GM19397 (cell line): ENCODE measurements at regions not wholly inside any gene's neighbourhood (a gene's known extent, or its start where the extent isn't known, plus 50 kb on each side); places are given as distances from the start of the nearest gene placed in this dataset.

Experiments
- ATAC-seq: cut with Tn5 transposase; IDR thresholded peaks from one replicate; pipeline ENCODE4 v1.9.1; 2021; ENCODE audit warnings: mild to moderate bottlenecking, moderate library complexity; ENCODE audit not compliant: unreplicated experiment

GRCh38 chr2:137729305-137729704, 235.0 kb upstream of the HNMT start:
- ATAC-seq: no peak

GRCh38 chr2:137737559-137737958, 226.7 kb upstream of the HNMT start:
- no peak for ATAC-seq

- ATAC-seq: no peak
Observed at GRCh38 chr2:137741784-137742362, 222.4 kb upstream of the HNMT start.

DNA sequence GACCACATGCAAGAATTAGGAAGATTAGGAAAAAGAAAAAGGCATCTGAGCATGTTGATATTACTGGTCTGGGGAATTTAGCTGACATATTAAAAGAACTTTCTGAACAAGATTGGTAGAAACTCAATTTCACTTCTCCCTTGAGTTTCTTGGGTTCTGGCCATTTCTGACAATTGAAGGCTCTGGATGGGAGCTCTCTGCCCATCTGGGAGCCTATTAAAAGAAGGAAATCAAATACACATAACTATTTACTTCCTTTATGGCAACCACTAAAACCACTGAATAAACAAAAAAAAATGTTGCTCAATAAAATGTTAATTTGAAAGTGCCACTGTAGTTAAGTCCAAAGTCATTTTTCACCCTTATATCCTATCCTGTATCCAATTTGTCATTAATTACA, 216.8 kb upstream of the HNMT start:
- ATAC-seq: no peak

- ATAC-seq: no peak
Observed at GRCh38 chr2:137748533-137748932, 215.7 kb upstream of the HNMT start.

DNA sequence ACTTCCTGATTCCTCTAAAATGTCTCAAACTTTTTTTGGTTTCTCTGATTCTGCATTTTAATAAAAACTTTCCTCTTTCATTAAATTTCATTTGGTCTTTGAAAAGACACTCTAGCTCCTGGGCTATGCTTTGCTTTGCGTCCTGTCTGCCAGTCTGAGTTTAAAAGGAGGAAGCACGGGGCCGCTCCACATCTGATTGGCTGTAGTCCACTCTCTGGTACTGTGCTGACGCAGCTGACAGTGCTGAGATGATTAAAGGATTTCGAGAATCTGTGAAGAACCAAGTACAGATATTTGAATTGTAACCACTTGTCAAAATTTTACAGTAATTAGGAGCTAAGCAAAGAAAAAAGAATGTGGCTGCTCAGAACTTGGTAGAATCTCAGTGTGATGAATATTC, 199.6 kb upstream of the HNMT start:
- no peak for ATAC-seq

DNA sequence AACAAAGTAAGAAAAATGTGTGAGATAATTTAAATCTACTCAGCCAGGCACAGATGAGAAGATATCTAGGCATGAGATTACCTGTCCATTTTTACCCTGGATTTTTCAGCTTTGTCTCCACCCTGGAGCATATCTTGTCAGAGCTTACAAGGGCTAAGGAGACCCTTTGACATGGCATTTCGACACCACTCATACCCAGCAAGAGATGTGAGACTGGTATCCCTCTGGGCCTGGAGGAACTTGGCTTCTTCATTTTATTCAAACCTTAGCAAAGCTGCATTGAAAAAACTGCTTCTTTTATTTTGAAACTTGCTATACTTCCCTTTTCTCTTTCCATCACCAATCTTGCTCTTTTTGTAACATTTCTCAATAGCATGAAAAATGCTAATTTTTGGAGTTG, 194.9 kb upstream of the HNMT start:
- ATAC-seq: no peak

DNA sequence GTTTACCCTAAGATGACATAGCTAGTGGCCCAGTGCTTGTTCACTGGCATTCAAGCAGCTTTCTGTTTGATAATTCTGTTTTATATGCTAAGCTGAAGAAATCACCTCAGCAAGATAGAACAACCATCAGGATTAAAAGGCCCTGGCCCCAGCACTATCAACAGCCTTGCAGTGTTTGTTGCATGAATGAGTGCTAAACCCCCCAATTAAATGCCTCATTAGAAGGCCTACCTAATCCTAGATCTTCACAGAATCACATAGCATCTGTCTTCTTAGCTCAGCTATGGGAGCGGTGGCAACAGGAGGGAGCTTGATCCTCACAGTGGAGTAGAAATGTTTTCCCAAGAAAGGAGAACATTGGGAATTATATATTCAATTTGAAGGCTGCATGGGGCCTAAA, 194.1 kb upstream of the HNMT start:
- ATAC-seq: no peak

DNA sequence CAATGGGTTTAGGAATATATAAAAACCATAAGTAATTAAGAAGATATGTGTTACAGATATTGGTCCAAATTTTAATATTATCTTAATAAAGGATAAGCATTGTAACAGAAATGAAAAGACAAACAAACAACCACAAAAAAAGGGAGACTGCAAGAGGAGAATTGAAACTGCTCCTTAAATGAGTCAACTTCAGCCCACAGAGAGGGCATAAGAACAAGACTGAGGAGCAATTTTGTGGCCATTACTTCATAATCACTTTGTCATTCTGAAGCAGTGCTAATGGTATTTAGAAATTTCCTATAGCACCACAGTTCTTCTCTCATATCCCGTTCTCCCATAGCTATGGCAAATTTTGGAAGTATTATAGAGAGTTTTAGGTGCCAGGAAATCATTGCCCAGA, 193.2 kb upstream of the HNMT start:
- ATAC-seq: no peak

DNA sequence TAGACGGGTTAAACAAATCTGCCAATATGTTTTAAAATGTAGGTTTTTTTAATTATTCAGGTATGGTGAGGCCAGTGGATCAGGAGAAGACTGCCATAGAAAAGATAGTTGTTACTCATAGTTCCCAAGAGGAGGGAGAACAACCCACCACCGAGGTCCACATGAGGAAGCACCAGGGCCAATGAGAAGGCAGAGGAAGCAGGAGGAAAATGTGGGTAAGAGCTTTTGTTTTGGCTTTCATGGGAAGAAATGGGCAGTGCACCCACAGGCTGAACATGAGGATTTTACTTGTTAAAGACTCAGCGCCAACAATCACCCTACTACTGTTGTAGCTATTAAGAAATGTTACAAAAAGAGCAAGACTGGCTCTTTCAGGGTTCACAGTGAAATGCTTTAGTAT, 191.8 kb upstream of the HNMT start:
- ATAC-seq: no peak

GRCh38 chr2:137775529-137775928, 188.7 kb upstream of the HNMT start:
- ATAC-seq: no peak

GRCh38 chr2:137776697-137777096, 187.6 kb upstream of the HNMT start:
- ATAC-seq: no peak

- ATAC-seq: no peak
Observed at GRCh38 chr2:137797641-137798040, 166.6 kb upstream of the HNMT start.

DNA sequence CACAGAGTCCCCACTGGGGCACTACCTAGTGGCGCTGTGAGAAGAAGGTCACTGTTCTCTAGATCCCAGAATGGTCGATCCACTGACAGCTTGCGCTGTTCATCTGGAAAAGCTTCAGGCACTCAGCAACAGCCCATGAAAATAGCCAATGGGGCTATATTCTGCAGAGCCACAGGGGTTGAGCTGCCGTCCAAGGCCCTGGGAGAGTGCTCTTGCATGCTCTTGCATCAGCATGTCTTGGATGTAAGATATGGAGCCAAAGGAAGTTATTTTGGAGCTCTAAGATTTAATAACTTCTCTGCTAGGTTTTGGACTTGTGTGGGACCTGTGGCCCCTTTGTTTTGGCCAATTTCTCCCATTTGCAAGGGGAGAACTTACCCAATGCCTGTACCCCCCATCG, 164.7 kb upstream of the HNMT start:
- no peak for ATAC-seq

- no peak for ATAC-seq
Observed at GRCh38 chr2:137800386-137800785, 163.9 kb upstream of the HNMT start.

GRCh38 chr2:137801228-137801627, 163.0 kb upstream of the HNMT start:
- no peak for ATAC-seq

- ATAC-seq: no peak
Observed at GRCh38 chr2:137802038-137802437, 162.2 kb upstream of the HNMT start.

DNA sequence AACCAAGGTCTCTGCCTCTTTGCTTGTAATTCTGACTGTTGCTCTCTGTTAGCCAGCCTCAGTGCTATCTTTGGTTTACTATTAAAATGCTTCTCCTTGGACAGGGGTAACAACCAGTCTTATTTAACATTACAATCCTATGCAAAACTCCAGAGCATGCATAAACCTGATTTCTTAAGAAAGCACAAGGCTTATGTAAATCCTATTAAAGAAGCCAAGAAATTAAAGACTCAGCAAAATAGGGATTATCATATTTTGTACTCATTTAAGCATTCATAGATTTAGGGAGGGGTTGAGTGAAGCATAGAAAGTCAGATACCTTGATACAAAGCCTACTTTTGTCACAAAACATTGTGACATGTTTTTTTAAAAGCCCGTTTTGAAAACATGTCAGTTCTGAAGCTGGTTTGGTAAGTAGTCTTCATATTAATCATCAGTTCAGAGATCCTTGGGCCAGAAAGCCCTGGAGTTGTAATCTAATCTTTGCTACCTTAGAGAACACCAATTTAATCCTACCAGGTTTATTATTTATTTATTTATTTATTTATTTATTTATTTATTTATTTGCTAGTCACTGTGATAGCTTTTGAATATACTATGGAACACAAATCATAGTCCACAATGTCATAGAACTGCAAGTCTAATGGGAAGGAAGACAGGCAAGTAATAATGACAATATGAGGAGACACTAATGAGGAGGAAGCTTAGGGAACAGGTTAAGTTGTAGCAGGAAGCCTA, 158.0 kb upstream of the HNMT start:
- no peak for ATAC-seq

DNA sequence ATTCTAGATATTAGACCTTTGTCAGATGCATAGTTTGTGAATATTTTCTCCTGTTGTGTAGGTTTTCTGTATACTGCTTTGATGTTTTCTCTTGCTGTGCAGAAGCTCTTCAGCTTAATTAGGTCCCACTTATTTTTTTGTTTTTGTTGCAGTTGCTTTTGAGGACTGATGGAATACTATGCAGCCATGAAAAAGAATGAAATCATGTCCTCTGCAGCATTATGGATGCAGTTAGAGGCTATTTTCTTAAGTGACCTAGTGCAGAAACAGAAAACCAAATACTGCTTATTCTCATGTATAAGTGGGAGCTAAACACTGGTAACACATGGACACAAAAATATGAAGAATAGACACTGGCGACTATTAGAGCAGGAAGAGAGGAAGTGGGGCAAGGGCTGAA, 155.0 kb upstream of the HNMT start:
- ATAC-seq: no peak

- no peak for ATAC-seq
Observed at GRCh38 chr2:137809837-137810236, 154.4 kb upstream of the HNMT start.

DNA sequence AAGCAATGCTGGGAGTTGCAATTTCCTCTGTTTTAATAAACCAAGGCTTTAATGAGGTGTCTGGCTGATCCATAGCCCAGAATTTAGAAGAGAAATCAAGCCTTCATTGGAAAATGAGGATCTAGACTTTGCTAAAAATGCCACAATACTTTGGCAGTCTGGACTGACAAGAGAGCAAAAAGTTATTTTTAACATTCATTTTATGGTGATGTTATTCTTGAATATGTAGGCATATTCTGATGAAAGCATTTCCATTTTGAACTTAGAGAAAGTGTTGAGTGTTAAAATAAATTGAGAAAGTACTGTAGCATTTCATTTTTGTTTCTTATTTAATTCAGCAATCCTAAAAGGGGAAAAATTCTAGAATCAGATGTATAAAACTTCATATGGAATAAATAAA, 151.8 kb upstream of the HNMT start:
- no peak for ATAC-seq

DNA sequence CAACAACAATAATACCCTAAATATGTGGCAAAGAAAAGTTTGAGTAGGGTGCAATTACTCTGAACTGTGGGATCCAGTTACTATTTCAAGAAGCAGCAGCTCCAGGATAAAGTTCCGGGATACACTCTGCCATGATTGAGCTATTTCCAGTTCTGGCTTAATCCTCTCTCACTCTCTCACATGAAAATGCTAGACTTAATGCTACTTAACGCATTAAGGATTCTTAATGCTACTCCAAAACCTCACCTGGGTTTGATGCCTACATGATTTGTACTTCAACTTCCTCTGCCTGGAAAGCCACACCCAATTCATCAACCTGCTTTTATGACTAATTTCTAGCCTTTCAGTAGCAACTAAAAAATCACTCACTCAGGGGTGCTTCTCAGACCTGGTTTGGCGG, 151.1 kb upstream of the HNMT start:
- ATAC-seq: no peak

- ATAC-seq: no peak
Observed at GRCh38 chr2:137817058-137817457, 147.2 kb upstream of the HNMT start.
